Ovary (tissue), 7 donors: ENCODE measurements at regions not wholly inside any gene's neighbourhood (a gene's known extent, or its start where the extent isn't known, plus 50 kb on each side); places are given as distances from the start of the nearest gene placed in this dataset.

ENCODE experiments used
- DNase-seq, 5 donors: peaks; one replicate each; pipeline ENCODE4 v3.0.0-alpha.2; 2019 to 2020
- H3K27ac ChIP-seq, 2 donors: fragments of 200-600 bp; one replicate each; pipeline versions ENCODE4 v1.5.1 to v1.8.0; 2019 to 2022
- H3K27me3 ChIP-seq: fragments of 200-600 bp; one replicate; pipeline ENCODE4 v1.8.0; 2022
- H3K36me3 ChIP-seq: fragments of 200-600 bp; sonication (generic); one replicate; pipeline ENCODE4 v1.5.1; 2019
- H3K4me1 ChIP-seq: one replicate; pipeline ENCODE4 v1.8.1; 2013; ENCODE audit warnings: mild to moderate bottlenecking, moderate library complexity; ENCODE audit not compliant: insufficient read depth
- H3K4me3 ChIP-seq: fragments of 200-600 bp; sonication (generic); one replicate; pipeline ENCODE4 v1.5.1; 2017
- H3K9me3 ChIP-seq, 2 donors: fragments of 200-600 bp in 1 of 2; sonication (generic) in 1 of 2; one replicate each; pipeline versions ENCODE4 v1.5.1 to v1.8.1; 2013 to 2019; ENCODE audit warnings: mild to moderate bottlenecking in 1 of 2, moderate library complexity in 1 of 2
- CTCF ChIP-seq, 3 donors: fragments of 450-650 bp in 2 of 3; fragments of 200-600 bp in 1 of 3; IDR thresholded peaks; one replicate each; pipeline versions ENCODE4 v1.5.1 to v1.8.0; 2016 to 2022; ENCODE audit warnings: antibody characterized with exemption in 3 of 3, mild to moderate bottlenecking in 1 of 3
- EP300 ChIP-seq: sonication (generic); formaldehyde crosslinking; IDR thresholded peaks from one replicate; pipeline ENCODE4 v1.6.1; 2017; ENCODE audit warnings: antibody characterized with exemption
- POLR2A ChIP-seq: fragments of 450-650 bp; IDR thresholded peaks from one replicate; pipeline ENCODE4 v1.6.1; 2017; ENCODE audit warnings: antibody characterized with exemption, mild to moderate bottlenecking, moderate library complexity
- WGBS, 3 donors: extraction: QIAGEN DNeasy Blood & Tissue Kit in 1 of 3; methylation state at CpG; one replicate each; pipeline versions ENCODE4 v1.1.5 to v1.1.7; 2013 to 2017; 5-methylcytosine and 5-hydroxymethylcytosine counted together
- intact Hi-C, 4 donors: fragments of 100-400 bp; cut with DNase I; formaldehyde crosslinking; loops; one replicate each; pipeline versions ENCODE4 v1.11.0 to v1.15.1; 2022 to 2023
- donor health status: DM: no; HTN: no; CAD: no; lungs with moderate emphysema.
- donor health status: DM: no; HTN: no; CAD: no.
- donor health status: Bipolar disorder and iron deficiency.
- donor health status: DM: no; HTN: no; CAD: no.
- donor health status: DM: yes; HTN: yes; CAD: no.

GRCh38 chr12:45490232-45490881 is 239.1 kb upstream of the ARID2 start:
- TF ChIP-seq EP300 (no peak), CTCF (IDR thresholded peaks at IDR 0.05) (no peak), POLR2A (no peak)
- intact Hi-C loops, result no loop called here
- no peaks in the 10 kb centered on the region for H3K36me3 ChIP-seq

GRCh38 chr12:45494279-45494678 is 235.2 kb upstream of the ARID2 start:
- intact Hi-C loops, result no loop called here
- H3K4me1 ChIP-seq, result no peaks in the 10 kb centered on the region
- TF ChIP-seq CTCF (IDR thresholded peaks at IDR 0.05) (no peak), POLR2A (no peak), EP300 (no peak)
- H3K9me3 ChIP-seq, result peaks cover 0 to 2% of the 10 kb centered on the region in 2 donors
- H3K27me3 ChIP-seq, result no peaks in the 10 kb centered on the region
- 83 to 85% (median 84%) methylated on average over 4 of the region's 4 CpGs for WGBS, 3 donors
- no peak overlapping the region for H3K27ac ChIP-seq
- no peaks in the 10 kb centered on the region for H3K36me3 ChIP-seq
- no peak for DNase-seq
- no peak overlapping the region for H3K4me3 ChIP-seq

More at GRCh38 chr12:45490232-45490881, 239.1 kb upstream of the ARID2 start:
- DNase-seq, result no peak
- no peak overlapping the region for H3K27ac ChIP-seq
- H3K9me3 ChIP-seq, result peaks cover 0 to 2% of the 10 kb centered on the region in 2 donors
- H3K27me3 ChIP-seq, result no peaks in the 10 kb centered on the region
- H3K4me3 ChIP-seq, result no peak overlapping the region
- H3K4me1 ChIP-seq, result no peaks in the 10 kb centered on the region
- 80 to 84% (median 82%) methylated on average over 7 of the region's 7 CpGs for WGBS, 3 donors

- Histone ChIP-seq H3K27me3 (no peaks in the 10 kb centered on the region), H3K4me3 (no peak overlapping the region), H3K36me3 (no peaks in the 10 kb centered on the region), H3K27ac (no peak overlapping the region), H3K9me3 (no peaks in the 10 kb centered on the region), H3K4me1 (no peaks in the 10 kb centered on the region)
- DNase-seq, result no peak
- no peak for TF ChIP-seq CTCF (IDR thresholded peaks at IDR 0.05)
- no peak for TF ChIP-seq EP300
- TF ChIP-seq POLR2A, result no peak
- whole genome bisulfite sequencing, 3 donors, result 81 to 83% (median 83%) methylated on average over 1 of the region's 1 CpG
- intact Hi-C loops, result no loop called here
Observed at GRCh38 chr12:45498645-45499044, 230.9 kb upstream of the ARID2 start.

GRCh38 chr12:45502481-45503128 is 226.9 kb upstream of the ARID2 start:
- Histone ChIP-seq H3K36me3 (no peaks in the 10 kb centered on the region), H3K9me3 (no peaks in the 10 kb centered on the region), H3K4me3 (no peak overlapping the region), H3K4me1 (no peaks in the 10 kb centered on the region), H3K27me3 (no peaks in the 10 kb centered on the region), H3K27ac (no peak overlapping the region)
- intact Hi-C loops, result no loop called here
- no peak for TF ChIP-seq EP300
- TF ChIP-seq POLR2A, result no peak
- TF ChIP-seq CTCF (IDR thresholded peaks at IDR 0.05), result no peak
- WGBS, 3 donors, result 19 to 53% (median 28%) methylated on average over 4 of the region's 4 CpGs
- DNase-seq, result no peak
